PC-9 (cell line): ENCODE measurements at regions not wholly inside any gene's neighbourhood (a gene's known extent, or its start where the extent isn't known, plus 50 kb on each side); places are given as distances from the start of the nearest gene placed in this dataset.

Source experiments
- BruUV-seq: library from RNA; stranded (reverse); fragments of 400-500 nt; replicated peaks from 2 replicates; lab custom pipeline; 2021; lab: Mats Ljungman, UMichigan
- CTCF ChIA-PET: fragments of 300-600 bp; sonication (Branson Sonifier 250); formaldehyde crosslinking; loops from one replicate; lab custom pipeline; 2022; ENCODE audit warnings: antibody characterized with exemption; lab: Charles Lee
- POLR2A ChIA-PET: fragments of 300-600 bp; sonication (Branson Sonifier 250); formaldehyde crosslinking; loops from one replicate; lab custom pipeline; 2022; ENCODE audit warnings: antibody characterized with exemption; ENCODE audit not compliant: unreplicated experiment; lab: Charles Lee
- DNase-seq, 2 experiments: peaks; one replicate each; pipeline versions ENCODE4 v3.0.0 to v3.0.0-alpha.2; 2015 to 2022; ENCODE audit warnings: mixed read lengths in 1 of 2
- H2AFZ ChIP-seq: fragments of 200-600 bp; sonication (generic); 2 replicates; pipeline ENCODE4 v1.8.1; 2017; ENCODE audit warnings: antibody characterized with exemption
- H3F3A ChIP-seq: fragments of 200-600 bp; sonication (generic); 2 replicates; pipeline ENCODE4 v1.8.1; 2017; ENCODE audit warnings: antibody characterized with exemption, mild to moderate bottlenecking, low read depth; ENCODE audit not compliant: insufficient read depth
- H3K27ac ChIP-seq: fragments of 200-600 bp; sonication (generic); 2 replicates; pipeline ENCODE4 v1.6.1; 2016; ENCODE audit warnings: mixed run types
- H3K27me3 ChIP-seq: fragments of 200-600 bp; sonication (generic); 2 replicates; pipeline ENCODE4 v1.6.1; 2016; ENCODE audit warnings: low read depth, mixed run types; ENCODE audit not compliant: insufficient read depth
- H3K36me3 ChIP-seq: fragments of 200-600 bp; sonication (generic); 2 replicates; pipeline ENCODE4 v1.6.1; 2016; ENCODE audit warnings: low read depth, mixed run types
- H3K4me1 ChIP-seq: fragments of 200-600 bp; sonication (generic); replicated peaks from 2 replicates; pipeline ENCODE4 v1.6.1; 2016; ENCODE audit warnings: mixed run types; ENCODE audit not compliant: insufficient read depth
- H3K4me2 ChIP-seq: fragments of 200-600 bp; sonication (generic); 2 replicates; pipeline ENCODE4 v1.6.1; 2017; ENCODE audit warnings: mixed run types
- H3K4me3 ChIP-seq: fragments of 200-600 bp; sonication (generic); 2 replicates; pipeline ENCODE4 v1.6.1; 2016; ENCODE audit warnings: mixed run types
- H3K79me2 ChIP-seq: fragments of 200-600 bp; sonication (generic); 2 replicates; pipeline ENCODE4 v1.6.1; 2017; ENCODE audit warnings: low read depth, mixed run types
- H3K9me2 ChIP-seq: fragments of 200-600 bp; sonication (generic); 2 replicates; pipeline ENCODE4 v1.8.1; 2017; ENCODE audit warnings: mild to moderate bottlenecking; ENCODE audit not compliant: insufficient read depth
- H3K9me3 ChIP-seq: fragments of 200-600 bp; sonication (generic); 2 replicates; pipeline ENCODE4 v1.8.1; 2016; ENCODE audit warnings: low read depth; ENCODE audit not compliant: insufficient read depth
- H4K20me1 ChIP-seq: fragments of 200-600 bp; sonication (generic); 2 replicates; pipeline ENCODE4 v1.8.1; 2017; ENCODE audit not compliant: insufficient read depth
- EZH2 ChIP-seq: fragments of 200-600 bp; sonication (generic); IDR thresholded peaks from 2 replicates; pipeline ENCODE4 v1.8.0; 2017; ENCODE audit warnings: antibody characterized with exemption, low read depth
- intact Hi-C: fragments of 100-400 bp; cut with micrococcal nuclease; formaldehyde crosslinking; loops from one replicate; pipeline ENCODE4 v1.10.0; 2022; ENCODE audit not compliant: unreplicated experiment
- TF ChIP-seq, protein P1 (sequence below): fragments of 200-600 bp; sonication (generic); conservative IDR thresholded peaks from 2 replicates; pipeline ENCODE4 v1.6.1; 2017; ENCODE audit warnings: mixed run types, antibody characterized with exemption, mild to moderate bottlenecking, moderate library complexity

DNA sequence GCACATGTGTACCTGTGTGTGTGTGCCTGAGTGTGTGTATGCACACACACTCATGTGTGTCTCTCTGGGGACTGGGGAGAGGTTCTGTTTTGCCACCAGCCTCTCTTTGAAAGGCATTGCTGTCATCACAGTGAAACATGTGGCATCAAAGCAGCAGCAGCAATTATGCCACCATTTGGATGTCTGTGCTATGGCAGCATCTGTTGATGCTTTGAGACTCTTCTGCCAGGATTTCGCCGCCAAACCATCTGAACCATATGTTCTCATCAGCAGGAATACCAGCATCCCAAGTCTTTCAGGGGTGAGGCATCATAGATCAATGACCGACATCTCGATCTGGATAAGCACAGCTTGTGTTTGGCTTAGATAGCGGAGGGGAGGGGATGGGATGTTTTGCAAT is 168.6 kb downstream of the FAT3 start:
- H3K36me3 ChIP-seq = no peaks in the 10 kb centered on the region
- TF ChIP-seq EZH2 = no peak
- TF ChIP-seq, protein P1, sequence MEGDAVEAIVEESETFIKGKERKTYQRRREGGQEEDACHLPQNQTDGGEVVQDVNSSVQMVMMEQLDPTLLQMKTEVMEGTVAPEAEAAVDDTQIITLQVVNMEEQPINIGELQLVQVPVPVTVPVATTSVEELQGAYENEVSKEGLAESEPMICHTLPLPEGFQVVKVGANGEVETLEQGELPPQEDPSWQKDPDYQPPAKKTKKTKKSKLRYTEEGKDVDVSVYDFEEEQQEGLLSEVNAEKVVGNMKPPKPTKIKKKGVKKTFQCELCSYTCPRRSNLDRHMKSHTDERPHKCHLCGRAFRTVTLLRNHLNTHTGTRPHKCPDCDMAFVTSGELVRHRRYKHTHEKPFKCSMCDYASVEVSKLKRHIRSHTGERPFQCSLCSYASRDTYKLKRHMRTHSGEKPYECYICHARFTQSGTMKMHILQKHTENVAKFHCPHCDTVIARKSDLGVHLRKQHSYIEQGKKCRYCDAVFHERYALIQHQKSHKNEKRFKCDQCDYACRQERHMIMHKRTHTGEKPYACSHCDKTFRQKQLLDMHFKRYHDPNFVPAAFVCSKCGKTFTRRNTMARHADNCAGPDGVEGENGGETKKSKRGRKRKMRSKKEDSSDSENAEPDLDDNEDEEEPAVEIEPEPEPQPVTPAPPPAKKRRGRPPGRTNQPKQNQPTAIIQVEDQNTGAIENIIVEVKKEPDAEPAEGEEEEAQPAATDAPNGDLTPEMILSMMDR = no peak
- H3K4me3 ChIP-seq = no peak overlapping the region
- no TSS peak for BruUV-seq
- no peaks in the 10 kb centered on the region for H3K27me3 ChIP-seq
- no peaks in the 10 kb centered on the region for H3K9me2 ChIP-seq
- H4K20me1 ChIP-seq = no peaks in the 10 kb centered on the region
- no peak for DNase-seq
- intact Hi-C loops = no loop called here
- no peaks in the 10 kb centered on the region for H3K4me1 ChIP-seq
- no peaks in the 10 kb centered on the region for H3F3A ChIP-seq
- H3K4me2 ChIP-seq = no peak overlapping the region
- CTCF ChIA-PET = no interaction called here
- H2AFZ ChIP-seq = no peak overlapping the region
- no peaks in the 10 kb centered on the region for H3K79me2 ChIP-seq
- H3K27ac ChIP-seq = no peak overlapping the region
- no peaks in the 10 kb centered on the region for H3K9me3 ChIP-seq
- POLR2A ChIA-PET = no interaction called here

DNA sequence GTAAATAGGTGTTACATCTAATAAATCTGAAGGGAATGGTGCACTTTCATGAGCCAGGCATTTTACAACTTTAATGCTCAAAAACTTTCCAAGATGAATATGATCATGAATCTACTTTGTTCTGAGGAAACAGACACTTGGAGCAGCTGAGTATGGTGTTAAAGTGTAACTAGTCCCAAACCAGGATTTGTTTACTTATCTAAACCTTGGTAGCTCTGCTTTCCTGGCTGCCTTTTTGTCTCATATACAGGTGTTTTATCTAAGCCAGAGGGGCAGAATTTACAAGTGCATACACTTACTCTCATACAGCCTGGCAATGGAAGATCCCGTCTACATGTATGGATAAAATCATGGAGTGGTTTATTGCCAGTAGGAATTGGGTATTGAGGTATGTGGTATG is 171.5 kb downstream of the FAT3 start:
- no peaks in the 10 kb centered on the region for H3K4me1 ChIP-seq
- H3K9me3 ChIP-seq = no peaks in the 10 kb centered on the region
- no peak overlapping the region for H3K27ac ChIP-seq
- no peaks in the 10 kb centered on the region for H3K36me3 ChIP-seq
- H3K4me3 ChIP-seq = no peak overlapping the region
- H3K9me2 ChIP-seq = no peaks in the 10 kb centered on the region
- H3F3A ChIP-seq = no peaks in the 10 kb centered on the region
- H3K4me2 ChIP-seq = no peak overlapping the region
- no peaks in the 10 kb centered on the region for H4K20me1 ChIP-seq
- no TSS peak for BruUV-seq
- H3K79me2 ChIP-seq = no peaks in the 10 kb centered on the region
- POLR2A ChIA-PET = no interaction called here
- H3K27me3 ChIP-seq = no peaks in the 10 kb centered on the region
- CTCF ChIA-PET = no interaction called here
- H2AFZ ChIP-seq = no peak overlapping the region
- no peak for TF ChIP-seq EZH2
- TF ChIP-seq, protein P1 = no peak
- intact Hi-C loops = no loop called here
- no peak for DNase-seq

DNA sequence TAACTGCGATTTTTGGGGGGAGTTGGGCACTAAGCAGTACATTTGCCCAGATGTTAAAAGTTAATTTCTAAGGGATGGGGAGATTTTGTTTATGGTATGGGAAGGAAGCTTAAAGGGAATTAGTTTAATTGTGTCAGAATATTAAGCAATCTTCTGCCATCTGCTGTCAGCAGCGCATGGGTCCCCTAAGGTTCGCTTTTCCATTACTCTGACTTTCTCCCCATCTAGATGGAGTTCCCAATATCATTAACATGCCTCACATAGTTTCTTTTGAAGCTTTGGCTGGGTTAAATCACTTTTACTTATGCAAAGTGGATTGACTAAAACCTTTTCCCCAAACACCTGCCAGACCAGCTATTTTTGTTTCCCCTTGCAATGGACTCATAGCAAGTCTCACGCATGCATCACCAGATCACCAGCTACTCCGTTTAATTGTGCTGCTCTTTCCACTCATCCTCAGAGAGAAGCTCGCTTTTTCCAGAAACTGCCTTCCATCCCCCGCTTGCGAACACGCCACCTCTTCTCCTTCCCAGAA is 172.7 kb downstream of the FAT3 start:
- no peaks in the 10 kb centered on the region for H3K36me3 ChIP-seq
- H3K27me3 ChIP-seq = no peaks in the 10 kb centered on the region
- no peaks in the 10 kb centered on the region for H3F3A ChIP-seq
- H3K4me1 ChIP-seq = no peaks in the 10 kb centered on the region
- ChIA-PET POLR2A (interaction anchor here (0.7 kb wide), 1 partner anchor 1230 kb away, joined by 10 read pairs; no protein-coding TSS in a partner anchor), CTCF (no interaction called here)
- no peak for DNase-seq
- H4K20me1 ChIP-seq = no peaks in the 10 kb centered on the region
- BruUV-seq = no TSS peak
- H3K4me2 ChIP-seq = no peak overlapping the region
- H3K9me3 ChIP-seq = no peaks in the 10 kb centered on the region
- H3K27ac ChIP-seq = no peak overlapping the region
- TF ChIP-seq EZH2 = no peak
- TF ChIP-seq, protein P1 = no peak
- H2AFZ ChIP-seq = 0 out of 2 replicates have a peak overlapping the region, but pooled peaks have one; percentile 36
- intact Hi-C loops = no loop called here
- no peaks in the 10 kb centered on the region for H3K79me2 ChIP-seq
- no peak overlapping the region for H3K4me3 ChIP-seq
- no peaks in the 10 kb centered on the region for H3K9me2 ChIP-seq
